LNCAP (cell line): ENCODE measurements at regions not wholly inside any gene's neighbourhood (a gene's known extent, or its start where the extent isn't known, plus 50 kb on each side); places are given as distances from the start of the nearest gene placed in this dataset.

Experiments
- TF ChIP-seq, protein P1 (sequence below): fragments of 450-650 bp; IDR thresholded peaks from 2 replicates; pipeline ENCODE4 v1.5.1; 2017; ENCODE audit warnings: mild to moderate bottlenecking

DNA sequence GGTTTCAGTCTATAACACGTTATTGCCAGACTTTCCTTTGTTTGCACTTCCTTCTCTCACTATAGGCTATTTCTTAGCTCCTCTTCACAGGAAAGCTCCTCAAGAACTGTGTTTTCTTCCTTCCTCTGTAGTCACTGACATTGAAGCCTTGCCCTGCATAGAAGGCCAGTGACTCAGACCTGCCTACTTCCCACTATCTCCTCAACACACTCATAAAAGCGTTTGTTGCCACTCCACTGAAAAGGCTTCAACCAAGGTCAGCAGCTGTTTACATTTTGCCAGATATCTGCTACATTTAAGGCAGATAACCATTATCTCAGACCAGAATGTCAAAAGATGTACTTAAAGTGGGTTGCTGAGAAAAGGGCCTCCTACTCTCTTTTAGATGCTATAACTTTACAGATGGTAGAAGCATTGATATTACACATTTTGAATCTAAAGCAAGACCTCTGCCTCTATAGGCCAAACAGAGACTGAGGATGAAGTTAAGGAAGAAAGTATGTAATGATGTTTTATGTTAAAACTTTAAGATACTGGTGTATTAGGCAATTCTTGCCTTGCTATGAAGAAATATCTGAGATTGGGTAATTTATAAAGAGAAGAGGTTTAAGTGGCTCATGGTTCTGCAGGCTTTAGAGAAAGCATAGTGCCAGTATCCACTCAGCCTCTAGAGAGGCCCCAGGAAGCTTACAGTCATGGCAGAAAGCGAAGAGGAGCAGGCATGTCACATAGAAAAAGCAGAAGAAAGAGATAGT is 233.3 kb upstream of the FLRT2 start:
- TF ChIP-seq, protein P1, sequence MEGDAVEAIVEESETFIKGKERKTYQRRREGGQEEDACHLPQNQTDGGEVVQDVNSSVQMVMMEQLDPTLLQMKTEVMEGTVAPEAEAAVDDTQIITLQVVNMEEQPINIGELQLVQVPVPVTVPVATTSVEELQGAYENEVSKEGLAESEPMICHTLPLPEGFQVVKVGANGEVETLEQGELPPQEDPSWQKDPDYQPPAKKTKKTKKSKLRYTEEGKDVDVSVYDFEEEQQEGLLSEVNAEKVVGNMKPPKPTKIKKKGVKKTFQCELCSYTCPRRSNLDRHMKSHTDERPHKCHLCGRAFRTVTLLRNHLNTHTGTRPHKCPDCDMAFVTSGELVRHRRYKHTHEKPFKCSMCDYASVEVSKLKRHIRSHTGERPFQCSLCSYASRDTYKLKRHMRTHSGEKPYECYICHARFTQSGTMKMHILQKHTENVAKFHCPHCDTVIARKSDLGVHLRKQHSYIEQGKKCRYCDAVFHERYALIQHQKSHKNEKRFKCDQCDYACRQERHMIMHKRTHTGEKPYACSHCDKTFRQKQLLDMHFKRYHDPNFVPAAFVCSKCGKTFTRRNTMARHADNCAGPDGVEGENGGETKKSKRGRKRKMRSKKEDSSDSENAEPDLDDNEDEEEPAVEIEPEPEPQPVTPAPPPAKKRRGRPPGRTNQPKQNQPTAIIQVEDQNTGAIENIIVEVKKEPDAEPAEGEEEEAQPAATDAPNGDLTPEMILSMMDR, result no peak

DNA sequence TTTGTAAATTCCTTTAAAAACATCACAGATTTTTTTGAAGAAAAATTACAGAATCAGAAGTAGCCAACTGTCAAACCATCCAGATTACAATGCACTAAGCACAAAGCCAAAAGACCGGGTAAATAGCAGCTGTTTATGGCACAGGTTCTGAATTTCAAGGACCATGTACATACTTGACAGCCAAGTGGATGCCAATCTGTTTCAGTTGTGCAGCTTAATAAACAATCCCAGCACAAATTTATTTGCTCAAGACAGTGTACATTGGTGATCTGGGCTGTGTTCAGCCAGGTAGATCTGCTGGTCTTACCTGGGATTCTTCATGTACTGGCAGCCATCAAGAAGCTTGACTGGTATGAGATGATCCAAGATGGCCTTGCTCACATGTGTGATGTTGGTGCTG is 229.8 kb upstream of the FLRT2 start:
- TF ChIP-seq, protein P1, result no peak

DNA sequence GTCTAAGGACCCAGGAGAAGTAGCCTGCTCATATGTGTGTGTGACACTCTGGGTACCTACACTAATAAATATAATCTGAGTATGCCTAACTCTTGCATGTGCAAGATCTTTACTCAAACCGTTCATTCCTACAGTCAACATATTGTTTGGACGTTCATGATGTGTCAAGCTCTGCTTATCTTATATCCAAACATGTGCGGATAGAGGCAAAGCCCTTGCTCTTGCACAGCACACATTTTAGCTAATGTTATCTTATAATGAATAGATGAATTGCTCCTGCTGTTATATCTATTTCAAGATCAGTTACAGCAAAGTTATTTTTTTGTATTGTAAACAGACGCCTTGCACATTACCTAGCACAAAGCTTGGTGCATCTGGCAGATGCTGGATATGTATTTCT is 228.4 kb upstream of the FLRT2 start:
- TF ChIP-seq, protein P1, result no peak

DNA sequence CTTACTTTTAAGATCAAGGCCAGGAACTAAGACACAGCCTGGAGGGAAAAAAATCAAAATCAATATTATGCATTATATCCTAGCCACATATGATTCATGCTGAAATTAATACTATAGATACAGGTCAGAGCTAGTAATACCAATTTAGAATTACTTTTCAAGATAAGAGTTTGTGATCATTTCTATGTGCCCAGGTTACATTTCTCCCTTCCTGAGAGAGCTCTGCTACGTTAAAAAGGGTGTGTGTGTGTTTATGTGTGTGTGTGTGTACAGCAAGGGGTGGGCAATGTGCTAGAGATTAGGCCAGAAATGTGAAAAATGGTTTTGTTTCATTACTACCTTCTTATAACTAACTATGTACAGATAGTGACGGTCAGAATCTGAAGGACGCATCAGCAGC is 223.9 kb upstream of the FLRT2 start:
- TF ChIP-seq, protein P1, result no peak

DNA sequence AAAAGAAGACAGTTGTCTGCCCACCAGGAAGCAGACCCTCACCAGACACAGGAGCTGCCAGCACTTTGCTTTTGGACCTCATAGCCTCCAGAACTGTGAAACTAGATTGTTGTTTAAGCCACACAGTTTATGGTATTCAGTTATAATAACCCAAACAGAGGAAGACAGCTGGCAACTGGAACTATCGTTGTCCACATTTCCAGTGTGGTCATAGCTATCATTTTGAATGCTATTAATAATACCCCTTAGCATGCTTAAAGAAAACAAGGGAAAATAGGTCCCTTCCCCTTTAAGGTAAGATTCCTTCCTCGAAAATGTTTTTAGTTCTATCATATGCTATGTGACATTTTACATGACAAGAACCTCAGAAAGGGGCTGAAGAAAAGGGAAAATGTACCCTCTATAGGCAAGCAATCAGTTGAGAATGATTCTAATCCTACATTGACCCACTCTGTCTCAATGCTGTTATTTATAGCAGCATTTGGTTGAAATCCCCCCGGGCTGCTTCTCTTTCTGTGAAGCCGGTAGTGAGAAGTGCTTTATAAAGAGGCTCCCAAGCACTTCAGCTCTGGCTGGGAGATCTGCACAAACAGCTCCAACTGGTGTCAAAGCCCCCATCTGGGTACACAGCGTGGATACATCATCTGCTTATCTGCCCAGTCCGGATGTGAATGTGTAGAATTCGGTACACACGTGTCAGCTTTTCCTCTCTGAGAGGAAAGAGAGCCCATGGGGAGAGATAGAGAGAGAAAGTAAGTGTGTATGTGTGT is 221.2 kb upstream of the FLRT2 start:
- TF ChIP-seq, protein P1, result no peak

DNA sequence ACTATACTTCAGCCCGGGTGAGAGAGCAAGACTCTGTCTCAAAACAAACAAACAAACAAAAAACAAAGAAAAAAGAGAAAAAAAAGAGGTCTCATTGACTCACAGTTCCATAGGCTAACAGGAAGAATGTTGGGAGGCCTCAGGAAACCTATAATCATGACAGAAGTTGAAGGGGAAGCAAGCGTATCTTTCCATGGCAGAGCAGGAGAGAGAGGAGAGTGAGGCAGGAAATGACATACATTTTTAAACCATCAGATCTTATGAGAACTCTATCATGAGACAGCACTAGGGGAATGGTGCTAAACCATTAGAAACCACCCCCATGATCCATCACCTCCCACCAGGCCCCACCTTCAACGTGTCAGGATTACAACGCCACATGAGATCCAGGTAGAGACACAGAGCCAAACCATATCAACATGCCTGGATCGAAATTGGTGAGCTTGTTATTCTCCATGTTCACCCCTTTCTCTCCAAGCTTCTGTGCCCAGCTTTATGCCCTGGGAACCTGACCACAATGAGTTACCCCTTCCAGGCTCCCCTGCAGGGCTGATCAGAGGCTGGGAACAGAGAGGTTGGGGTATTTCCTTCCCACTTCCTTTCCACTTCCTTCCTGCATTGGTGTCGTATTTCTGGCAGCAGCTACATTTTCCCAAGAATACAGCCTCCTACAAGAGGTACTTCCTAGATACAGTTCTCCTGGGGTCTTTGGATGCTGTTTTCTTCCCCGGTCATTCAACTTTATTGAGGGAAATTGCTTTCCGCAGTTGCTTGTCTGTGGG is 219.3 kb upstream of the FLRT2 start:
- TF ChIP-seq, protein P1, result no peak

DNA sequence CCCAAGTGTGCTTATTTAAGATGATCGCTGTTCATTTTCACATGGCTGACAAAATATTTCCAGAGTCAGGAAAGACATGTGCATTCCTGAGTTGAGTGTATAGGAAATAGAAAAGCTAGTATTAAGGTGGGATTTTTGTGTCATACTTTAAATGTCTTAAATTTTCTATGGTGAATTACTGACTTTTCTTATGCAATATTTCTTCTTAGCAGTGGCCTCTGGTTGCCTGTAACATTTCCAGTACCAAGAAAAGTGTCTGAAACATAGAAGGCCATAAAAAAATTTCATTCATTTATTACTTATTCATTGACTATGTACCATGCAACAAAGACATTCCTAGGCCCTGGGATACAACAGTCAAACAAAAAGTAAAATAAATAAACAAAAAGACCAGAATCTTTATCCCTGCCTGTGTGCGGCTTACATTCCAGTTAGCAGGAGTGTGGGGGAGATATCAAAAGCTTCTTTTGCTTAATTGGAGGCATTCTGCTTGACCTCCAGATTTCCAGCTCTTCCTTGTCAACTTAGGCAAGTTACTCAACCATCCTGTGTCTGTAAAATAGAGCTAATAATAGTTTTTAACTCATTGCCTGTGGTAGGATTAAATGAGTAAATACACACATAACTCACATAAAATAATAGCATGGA is 216.3 kb upstream of the FLRT2 start:
- TF ChIP-seq, protein P1, result no peak
